Psoas muscle (tissue), 7 donors: ENCODE measurements at regions not wholly inside any gene's neighbourhood (a gene's known extent, or its start where the extent isn't known, plus 50 kb on each side); places are given as distances from the start of the nearest gene placed in this dataset.
"Not testable (repeated sequence)": the region's sequence is repeated elsewhere in the genome, so short reads cannot be mapped to it uniquely, and the experiment has no call there.

ENCODE experiments used
- ATAC-seq, 4 donors: fragments of 200-7000 bp; cut with Tn5 transposase; one replicate each; pipeline ENCODE4 v1.9.1; 2020; ENCODE audit warnings: moderate library complexity in 3 of 4, mild to moderate bottlenecking in 2 of 4
- DNase-seq, 2 donors: peaks; one replicate each; pipeline ENCODE4 v3.0.0-alpha.2; 2020
- H3K27ac ChIP-seq: fragments of 200-600 bp; one replicate; pipeline ENCODE4 v1.8.0; 2022
- H3K27me3 ChIP-seq, 3 donors: fragments of 200-600 bp in 1 of 3; one replicate each; pipeline versions ENCODE4 v1.6.1 to v1.8.0; 2013 to 2022; ENCODE audit warnings: low read length in 2 of 3, mild to moderate bottlenecking in 2 of 3, moderate library complexity in 1 of 3; ENCODE audit not compliant: insufficient read depth in 3 of 3
- H3K36me3 ChIP-seq, 2 donors: fragments of 200-600 bp in 1 of 2; one replicate each; pipeline versions ENCODE4 v1.6.1 to v1.8.0; 2013 to 2022; ENCODE audit warnings: low read depth in 1 of 2, mild to moderate bottlenecking in 1 of 2, moderate library complexity in 1 of 2; ENCODE audit not compliant: insufficient read depth in 1 of 2
- H3K4me1 ChIP-seq: fragments of 200-600 bp; one replicate; pipeline ENCODE4 v1.8.0; 2022
- H3K4me3 ChIP-seq: fragments of 200-600 bp; one replicate; pipeline ENCODE4 v1.8.0; 2022; ENCODE audit warnings: mild to moderate bottlenecking
- H3K9me3 ChIP-seq: fragments of 200-600 bp; one replicate; pipeline ENCODE4 v1.8.0; 2022
- WGBS, 3 donors: extraction: QIAGEN DNeasy Blood & Tissue Kit; methylation state at CpG; one replicate each; pipeline versions ENCODE4 v1.1.6 to v1.1.7; 2013; 5-methylcytosine and 5-hydroxymethylcytosine counted together
- intact Hi-C, 2 donors: fragments of 100-400 bp; cut with DNase I; formaldehyde crosslinking; loops; one replicate each; pipeline versions ENCODE4 v1.11.0 to v1.14.2; 2022
- TF ChIP-seq, protein P1 (sequence below): fragments of 200-600 bp; IDR thresholded peaks from one replicate; pipeline ENCODE4 v1.8.0; 2022; ENCODE audit warnings: antibody characterized with exemption
- donor health status: healthy with polysubstance abuse.
- donor health status: DM: no; HTN: no; CAD: no; lungs with moderate emphysema.
- donor health status: Bipolar disorder and iron deficiency.
- donor health status: healthy.
- donor health status: DM: yes; HTN: yes; CAD: no.
- donor health status: DM: no; HTN: no; CAD: no.
- donor health status: DM: yes; HTN: yes; CAD: no.

DNA sequence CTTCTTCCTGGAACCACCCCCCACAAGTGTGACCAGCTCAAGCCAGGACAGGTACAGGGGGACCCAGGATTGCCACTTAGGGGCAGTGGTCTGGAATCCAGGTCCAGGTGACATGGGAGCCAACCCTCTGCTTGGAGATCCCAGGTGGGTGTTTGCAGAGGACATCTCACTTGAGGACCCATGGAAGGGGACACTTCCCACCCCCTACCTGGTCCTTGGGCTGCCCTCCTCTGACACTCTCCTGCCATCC, 145.5 kb downstream of the SEC14L1 start:
- no peak for ATAC-seq
- Histone ChIP-seq H3K9me3 (no peaks in the 10 kb centered on the region), H3K27me3 (peaks cover 0 to 5% (median 0%) of the 10 kb centered on the region in 3 donors), H3K27ac (peak overlapping the region; percentile 97), H3K4me1 (peaks cover 40% of the 10 kb centered on the region), H3K4me3 (no peak overlapping the region), H3K36me3 (no peaks in the 10 kb centered on the region)
- intact Hi-C loops: loop anchor here in 1 of 2 donors (5.0 kb wide), 1 partner anchor 36 kb away; no protein-coding TSS in a partner anchor
- no peak for DNase-seq
- TF ChIP-seq, protein P1, sequence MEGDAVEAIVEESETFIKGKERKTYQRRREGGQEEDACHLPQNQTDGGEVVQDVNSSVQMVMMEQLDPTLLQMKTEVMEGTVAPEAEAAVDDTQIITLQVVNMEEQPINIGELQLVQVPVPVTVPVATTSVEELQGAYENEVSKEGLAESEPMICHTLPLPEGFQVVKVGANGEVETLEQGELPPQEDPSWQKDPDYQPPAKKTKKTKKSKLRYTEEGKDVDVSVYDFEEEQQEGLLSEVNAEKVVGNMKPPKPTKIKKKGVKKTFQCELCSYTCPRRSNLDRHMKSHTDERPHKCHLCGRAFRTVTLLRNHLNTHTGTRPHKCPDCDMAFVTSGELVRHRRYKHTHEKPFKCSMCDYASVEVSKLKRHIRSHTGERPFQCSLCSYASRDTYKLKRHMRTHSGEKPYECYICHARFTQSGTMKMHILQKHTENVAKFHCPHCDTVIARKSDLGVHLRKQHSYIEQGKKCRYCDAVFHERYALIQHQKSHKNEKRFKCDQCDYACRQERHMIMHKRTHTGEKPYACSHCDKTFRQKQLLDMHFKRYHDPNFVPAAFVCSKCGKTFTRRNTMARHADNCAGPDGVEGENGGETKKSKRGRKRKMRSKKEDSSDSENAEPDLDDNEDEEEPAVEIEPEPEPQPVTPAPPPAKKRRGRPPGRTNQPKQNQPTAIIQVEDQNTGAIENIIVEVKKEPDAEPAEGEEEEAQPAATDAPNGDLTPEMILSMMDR: no peak

DNA sequence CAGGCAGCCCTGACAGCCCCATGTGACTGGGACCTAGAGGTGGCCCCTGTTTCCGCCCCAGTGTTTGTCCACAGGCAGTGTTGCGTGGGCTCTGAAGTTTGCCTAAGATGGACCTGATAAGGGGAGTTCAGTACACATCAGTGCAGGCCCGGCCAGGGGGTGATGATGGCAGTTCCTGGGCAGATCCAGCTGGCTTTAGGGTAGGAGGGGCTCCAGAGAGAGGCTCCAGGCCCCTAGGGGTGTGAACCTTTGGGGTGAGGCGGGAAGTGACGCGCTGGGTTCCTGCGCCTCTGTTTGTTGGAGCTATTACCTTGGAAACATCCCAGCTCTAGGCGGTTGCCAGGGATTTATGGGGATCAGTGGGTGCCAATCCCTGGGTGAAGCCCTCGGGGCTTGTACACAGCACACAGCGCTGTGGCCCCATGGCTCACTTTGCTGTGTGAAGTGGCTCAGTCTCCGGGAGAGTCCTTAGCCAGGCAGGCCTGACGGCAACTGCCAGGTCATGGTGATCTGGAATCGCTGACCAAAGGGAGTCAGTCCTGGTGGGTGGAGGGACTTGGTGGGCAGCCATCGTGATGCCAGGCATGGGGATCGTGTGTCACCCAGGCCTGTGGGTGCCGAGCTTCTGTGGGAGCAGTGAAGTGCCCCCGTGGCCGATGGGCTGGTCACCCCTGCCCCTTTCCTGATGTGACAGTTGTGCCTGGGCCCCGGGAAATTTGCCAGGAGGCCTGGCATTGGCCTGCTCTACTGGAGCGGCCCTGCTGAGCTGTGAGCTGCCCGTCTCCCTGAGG, 146.1 kb downstream of the SEC14L1 start:
- ATAC-seq: peak; percentile 54 to 60 (median 58)
- peaks cover 35% of the 10 kb centered on the region for H3K4me1 ChIP-seq

DNA sequence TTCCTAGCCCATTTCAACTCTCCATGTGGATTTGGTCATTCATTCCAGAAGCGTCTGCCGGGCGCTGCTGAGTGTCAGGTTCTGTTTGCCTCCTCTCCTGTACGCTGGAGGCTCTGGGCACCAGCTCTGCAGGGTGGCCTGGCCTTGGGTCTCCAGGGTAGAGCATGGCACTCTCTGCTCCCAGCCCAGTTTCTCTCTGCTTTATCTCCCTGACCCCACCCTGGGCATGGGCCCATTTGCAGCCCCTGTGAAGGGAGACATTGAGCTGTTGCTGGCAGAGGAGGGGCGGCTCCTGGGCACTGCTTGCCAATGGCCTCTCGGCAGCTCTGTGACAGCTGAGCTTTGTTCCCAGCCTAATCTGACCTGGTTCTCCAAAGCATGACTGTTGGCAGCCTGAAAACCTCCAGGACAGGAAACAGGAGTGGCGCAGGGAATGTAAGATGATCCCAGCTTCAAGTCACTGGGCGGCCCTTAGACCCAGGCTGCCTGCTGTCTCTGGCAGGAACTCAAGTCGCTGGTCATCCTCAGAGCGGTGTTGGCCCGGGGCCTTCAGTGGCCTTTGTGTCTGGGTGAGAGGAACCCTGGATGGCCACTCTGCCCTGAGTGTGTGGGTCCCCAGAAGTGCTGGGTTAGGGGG, 146.8 kb downstream of the SEC14L1 start:
- intact Hi-C loops: loop anchor here (1.0 to 5.0 kb wide), 2 partner anchors 35 to 36 kb away; no protein-coding TSS in a partner anchor
- WGBS, 3 donors: 16 to 29% (median 17%) methylated on average over 11 of the region's 11 CpGs
- H3K4me3 ChIP-seq: peak overlapping the region; percentile 65
- H3K4me1 ChIP-seq: peaks cover 27% of the 10 kb centered on the region
- H3K27ac ChIP-seq: peak overlapping the region; percentile 97
- TF ChIP-seq, protein P1: no peak
- no peaks in the 10 kb centered on the region for H3K36me3 ChIP-seq
- peak; percentile 82 to 92 for DNase-seq
- no peaks in the 10 kb centered on the region for H3K27me3 ChIP-seq
- H3K9me3 ChIP-seq: no peaks in the 10 kb centered on the region
- peak; percentile 76 to 82 (median 80) for ATAC-seq

More for the DNA sequence above, 146.1 kb downstream of the SEC14L1 start:
- Histone ChIP-seq H3K4me3 (peak overlapping the region; percentile 65), H3K9me3 (no peaks in the 10 kb centered on the region), H3K27ac (peak overlapping the region; percentile 97), H3K36me3 (no peaks in the 10 kb centered on the region), H3K27me3 (peaks cover 0 to under 1% (median 0%) of the 10 kb centered on the region in 3 donors)
- WGBS, 3 donors: 39 to 44% (median 40%) methylated on average over 21 of the region's 21 CpGs
- intact Hi-C loops: loop anchor here (1.0 to 5.0 kb wide), 2 partner anchors 35 to 36 kb away; no protein-coding TSS in a partner anchor
- TF ChIP-seq, protein P1: no peak
- DNase-seq: peak; percentile 67 to 91

DNA sequence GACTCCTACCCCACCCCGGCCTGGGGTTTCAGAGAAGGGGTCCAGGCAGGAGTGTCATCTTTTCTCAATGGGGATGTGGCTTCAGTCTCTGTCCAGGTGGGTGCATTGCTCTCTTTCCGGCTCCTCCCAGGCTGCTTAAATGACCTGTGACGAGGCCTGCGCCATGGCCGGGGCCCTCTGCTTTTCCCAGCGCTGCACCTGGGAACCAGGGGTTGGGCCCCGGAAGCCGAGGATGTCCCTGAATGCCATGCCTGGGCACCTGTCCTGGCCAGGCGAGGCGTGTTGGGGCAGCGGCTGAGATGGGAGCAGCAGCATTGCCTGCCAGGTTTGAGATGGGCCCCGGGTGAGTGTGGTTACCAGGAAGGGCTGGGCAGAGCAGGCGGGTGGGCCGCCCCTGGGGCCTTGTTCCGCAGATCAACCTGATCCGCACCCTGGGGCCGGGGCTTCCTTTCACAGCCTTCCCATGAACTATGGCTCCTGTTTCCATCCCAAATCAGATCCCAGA, 147.4 kb downstream of the SEC14L1 start:
- TF ChIP-seq, protein P1: no peak
- DNase-seq (peak in 1 of 2 donors; percentile 67), ATAC-seq (peak; percentile 18 to 55 (median 29))
- WGBS, 3 donors: 50 to 72% (median 55%) methylated on average over 17 of the region's 17 CpGs
- Histone ChIP-seq H3K4me3 (peak overlapping the region; percentile 65), H3K4me1 (peaks cover 25% of the 10 kb centered on the region), H3K36me3 (no peaks in the 10 kb centered on the region), H3K27ac (peak overlapping the region; percentile 97), H3K9me3 (no peaks in the 10 kb centered on the region), H3K27me3 (no peaks in the 10 kb centered on the region)
- intact Hi-C loops: loop anchor here in 1 of 2 donors (5.0 kb wide), 1 partner anchor 34 kb away; no protein-coding TSS in a partner anchor

DNA sequence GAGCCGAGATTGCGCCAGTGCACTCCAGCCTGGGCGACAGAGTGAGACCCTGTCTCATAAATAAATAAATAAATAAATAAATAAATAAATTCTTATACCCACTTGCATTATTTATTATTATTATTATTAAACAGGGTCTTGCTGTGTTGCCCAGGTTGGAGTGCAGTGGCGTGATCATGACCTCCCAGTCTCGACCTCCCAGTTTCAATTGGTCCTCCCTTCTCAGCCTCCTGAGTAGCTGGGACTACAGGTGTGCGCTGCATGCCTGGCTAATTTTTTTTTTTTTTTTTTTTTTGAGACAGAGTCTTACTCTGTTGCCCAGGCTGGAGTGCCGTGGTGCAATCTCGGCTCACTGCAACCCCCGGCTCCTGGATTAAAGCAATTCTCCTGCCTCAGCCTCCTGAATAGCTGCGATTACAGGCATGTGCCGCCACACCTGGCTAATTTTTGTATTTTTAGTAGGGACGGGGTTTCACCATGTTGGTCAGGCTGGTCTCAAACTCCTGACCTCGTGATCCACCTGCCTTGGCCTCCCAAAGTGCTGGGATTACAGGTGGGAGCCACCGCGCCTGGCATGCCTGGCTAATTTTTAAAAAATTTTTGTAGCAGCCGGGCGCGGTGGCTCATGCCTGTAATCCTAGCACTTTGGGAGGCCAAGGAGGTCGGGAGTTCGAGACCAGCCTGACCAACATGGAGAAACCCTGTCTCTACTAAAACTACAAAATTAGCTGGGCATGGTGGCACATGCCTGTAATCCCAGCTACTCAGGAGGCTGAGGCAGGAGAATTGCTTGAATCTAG, 150.2 kb downstream of the SEC14L1 start:
- intact Hi-C loops, ATAC-seq: not testable (repeated sequence)
- 96 to 97% (median 97%) methylated on average over 20 of the region's 20 CpGs for WGBS, 3 donors

More for the DNA sequence above, 150.2 kb downstream of the SEC14L1 start:
- H3K27me3 ChIP-seq, H3K9me3 ChIP-seq, H3K27ac ChIP-seq, H3K4me3 ChIP-seq, DNase-seq: not testable (repeated sequence)
- Histone ChIP-seq H3K4me1 (peaks cover 21% of the 10 kb centered on the region), H3K36me3 (peaks cover 0 to 13% of the 10 kb centered on the region in 2 donors)
